HG03103 (cell line): ENCODE measurements at regions not wholly inside any gene's neighbourhood (a gene's known extent, or its start where the extent isn't known, plus 50 kb on each side); places are given as distances from the start of the nearest gene placed in this dataset.
"Not testable (repeated sequence)": the region's sequence is repeated elsewhere in the genome, so short reads cannot be mapped to it uniquely, and the experiment has no call there.

ENCODE experiments used
- ATAC-seq: cut with Tn5 transposase; IDR thresholded peaks from one replicate; pipeline ENCODE4 v1.9.1; 2021; ENCODE audit warnings: low read depth; ENCODE audit not compliant: unreplicated experiment

GRCh38 chr9:107816561-107817021, 327.0 kb upstream of the KLF4 start:
- no peak for ATAC-seq

- ATAC-seq: no peak
Observed at GRCh38 chr9:107815782-107816560, 326.4 kb upstream of the KLF4 start.

- no peak for ATAC-seq
Observed at GRCh38 chr9:107813287-107813686, 323.7 kb upstream of the KLF4 start.

DNA sequence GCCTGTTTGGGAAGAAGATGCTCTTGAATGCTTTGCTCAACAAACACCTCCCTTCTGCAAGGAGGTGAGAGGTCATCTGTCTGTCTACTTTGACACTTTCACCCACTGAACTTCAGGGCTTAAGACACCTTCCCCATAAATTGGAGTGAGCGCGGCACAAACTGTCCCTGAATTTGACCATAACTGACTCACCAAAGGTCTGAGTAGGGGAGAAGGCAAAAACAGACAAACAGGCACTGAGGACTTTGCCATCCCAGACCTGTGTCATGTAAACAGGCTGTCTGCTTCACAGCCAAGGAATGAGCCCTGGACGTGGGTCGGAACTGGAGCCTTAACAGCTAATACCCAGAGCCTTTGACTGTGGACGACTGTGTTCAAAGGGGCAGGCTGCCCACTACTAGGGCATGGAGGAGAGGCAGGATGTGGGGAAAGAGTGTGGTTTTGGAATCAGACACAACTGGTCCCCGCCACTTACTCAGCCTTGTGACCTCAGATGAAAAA, 320.9 kb upstream of the KLF4 start:
- no peak for ATAC-seq

GRCh38 chr9:107809871-107810460, 320.4 kb upstream of the KLF4 start:
- no peak for ATAC-seq

GRCh38 chr9:107807183-107807582, 317.6 kb upstream of the KLF4 start:
- ATAC-seq: no peak

GRCh38 chr9:107805201-107805600, 315.6 kb upstream of the KLF4 start:
- ATAC-seq: no peak

DNA sequence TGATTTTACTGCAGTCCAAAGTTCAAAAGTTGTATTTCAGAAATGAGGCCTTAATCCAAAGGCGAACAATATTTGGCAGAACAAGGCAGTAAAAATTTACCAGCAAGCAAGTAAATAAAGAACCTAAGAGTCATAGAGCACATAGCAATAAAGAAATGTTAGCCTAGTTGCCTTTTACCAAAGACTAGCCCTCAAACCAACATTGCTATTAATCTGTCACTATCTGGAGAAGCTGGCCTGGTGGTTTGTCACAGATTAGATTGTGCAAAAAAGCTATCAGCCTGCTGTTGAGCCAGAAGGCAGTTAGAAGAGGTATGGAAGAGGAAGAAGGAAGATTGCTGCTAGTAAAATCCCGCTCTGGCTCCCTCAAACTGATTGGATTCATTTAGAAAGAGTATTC, 304.7 kb upstream of the KLF4 start:
- ATAC-seq: no peak

DNA sequence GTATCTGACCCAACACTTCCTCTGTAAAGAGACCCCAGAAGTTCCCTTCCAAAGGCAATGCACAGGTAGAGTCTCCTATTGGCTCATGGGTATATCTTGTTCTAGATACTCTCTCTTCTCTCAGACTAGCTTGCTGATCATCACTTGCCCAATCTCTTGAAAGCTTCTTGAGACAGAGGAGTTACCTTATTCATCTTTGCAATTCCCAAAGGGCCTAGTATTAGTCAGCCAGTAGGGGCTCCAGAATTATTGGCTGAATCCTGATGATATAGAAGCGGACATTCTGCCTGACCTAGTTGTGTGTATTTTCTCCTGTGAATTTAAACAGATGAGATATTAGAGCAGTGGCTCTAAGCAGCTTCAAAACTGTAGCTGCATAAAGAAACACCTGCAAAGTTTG, 304.0 kb upstream of the KLF4 start:
- no peak for ATAC-seq

DNA sequence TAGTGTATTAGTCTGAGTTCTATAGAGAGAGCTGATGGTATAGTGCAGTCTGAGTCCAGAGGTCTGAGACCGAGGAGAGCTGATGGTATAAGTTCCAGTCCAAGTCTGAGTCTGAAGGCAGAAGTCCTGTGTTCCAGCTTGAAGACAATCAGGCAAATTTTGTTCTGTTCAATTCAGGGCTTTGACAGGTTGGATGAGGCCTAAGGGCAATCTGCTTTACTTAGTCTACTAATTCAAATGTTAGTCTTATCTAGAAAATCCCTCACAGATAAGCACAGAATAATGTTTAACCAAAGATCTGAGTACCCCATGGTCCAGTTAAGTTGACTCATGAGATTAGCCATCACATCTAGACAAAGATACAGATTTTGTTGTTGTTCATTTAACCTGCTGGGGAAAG, 303.0 kb upstream of the KLF4 start:
- no peak for ATAC-seq

DNA sequence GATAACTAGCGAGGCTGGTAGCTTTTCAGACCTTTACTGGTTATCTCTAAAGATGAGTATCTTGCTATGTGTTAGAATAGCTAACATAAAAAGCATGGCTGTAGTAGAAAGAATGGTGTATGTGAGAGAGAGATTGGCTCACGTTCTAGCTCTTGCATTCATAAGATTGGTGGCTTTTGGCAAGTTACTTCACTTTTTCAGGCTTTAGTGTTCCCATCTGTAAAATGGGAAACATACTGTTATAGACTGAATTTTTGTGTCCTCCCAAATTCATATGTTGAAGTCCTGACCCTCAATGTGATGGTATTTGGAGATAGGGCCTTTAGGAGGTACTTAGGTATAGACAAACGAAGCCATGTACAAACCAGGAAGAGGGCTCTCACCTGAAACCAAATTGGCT, 302.4 kb upstream of the KLF4 start:
- ATAC-seq: no peak

- no peak for ATAC-seq
Observed at GRCh38 chr9:107789001-107789700, 299.6 kb upstream of the KLF4 start.

- no peak for ATAC-seq
Observed at GRCh38 chr9:107786561-107786960, 297.0 kb upstream of the KLF4 start.

- no peak for ATAC-seq
Observed at GRCh38 chr9:107784235-107784958, 294.8 kb upstream of the KLF4 start.

DNA sequence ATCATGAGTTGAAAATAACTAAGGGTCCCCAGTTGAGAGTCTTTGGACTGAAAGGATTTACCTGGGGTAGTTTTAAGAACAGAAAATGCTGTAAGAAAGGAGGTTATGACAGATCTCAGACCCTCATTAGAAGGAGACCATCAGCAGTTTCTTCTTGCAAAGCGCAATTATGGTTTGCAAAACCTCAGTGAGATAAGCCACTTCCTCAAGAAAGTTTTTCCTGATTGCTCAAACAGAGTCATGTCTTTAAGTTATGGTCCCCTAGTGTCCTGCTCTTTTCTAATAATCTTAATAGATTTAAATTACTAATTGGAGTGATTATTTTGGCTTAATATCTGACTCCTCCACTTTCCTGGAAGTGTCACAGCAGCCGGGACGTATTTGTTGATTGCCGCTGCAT, 293.2 kb upstream of the KLF4 start:
- no peak for ATAC-seq

DNA sequence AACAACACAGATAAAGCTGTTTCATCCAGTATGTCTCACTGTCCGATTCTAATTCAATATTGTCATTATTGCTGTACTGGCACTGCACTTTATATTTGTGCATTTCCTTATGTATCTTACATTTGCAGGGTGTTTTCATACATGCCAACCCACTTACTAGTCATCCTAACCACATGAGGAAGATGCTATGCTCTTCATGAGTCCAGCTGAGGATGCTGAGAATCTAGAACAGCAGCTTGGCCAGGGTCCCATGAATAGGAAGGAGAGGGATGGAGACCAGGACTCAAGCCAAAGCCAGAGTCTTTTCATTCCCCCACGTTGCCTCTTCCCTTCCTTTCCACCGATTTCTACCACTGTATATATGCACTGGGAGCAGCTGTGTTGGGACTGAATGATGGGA, 292.8 kb upstream of the KLF4 start:
- ATAC-seq: no peak

DNA sequence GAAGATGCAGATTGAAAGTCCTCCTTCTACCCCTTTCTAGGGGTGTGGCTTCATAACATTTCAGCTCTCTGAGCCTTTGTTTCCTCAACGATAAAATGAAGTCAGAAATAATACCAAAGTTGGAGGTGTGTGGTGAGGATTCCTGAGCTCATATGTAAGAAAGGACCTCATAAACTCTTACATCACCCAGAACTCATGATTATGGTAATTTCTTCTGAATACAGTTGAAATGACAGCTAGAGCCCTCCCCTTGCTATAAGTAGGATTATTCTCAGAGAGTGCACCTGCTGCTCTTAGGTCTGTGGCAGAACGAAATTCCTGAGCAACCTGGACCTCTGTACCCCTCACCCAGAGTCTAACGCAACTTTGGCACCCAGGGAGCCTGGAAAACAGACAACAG, 291.4 kb upstream of the KLF4 start:
- no peak for ATAC-seq

- ATAC-seq: no peak
Observed at GRCh38 chr9:107779731-107780130, 290.2 kb upstream of the KLF4 start.

GRCh38 chr9:107778661-107779060, 289.1 kb upstream of the KLF4 start:
- no peak for ATAC-seq

DNA sequence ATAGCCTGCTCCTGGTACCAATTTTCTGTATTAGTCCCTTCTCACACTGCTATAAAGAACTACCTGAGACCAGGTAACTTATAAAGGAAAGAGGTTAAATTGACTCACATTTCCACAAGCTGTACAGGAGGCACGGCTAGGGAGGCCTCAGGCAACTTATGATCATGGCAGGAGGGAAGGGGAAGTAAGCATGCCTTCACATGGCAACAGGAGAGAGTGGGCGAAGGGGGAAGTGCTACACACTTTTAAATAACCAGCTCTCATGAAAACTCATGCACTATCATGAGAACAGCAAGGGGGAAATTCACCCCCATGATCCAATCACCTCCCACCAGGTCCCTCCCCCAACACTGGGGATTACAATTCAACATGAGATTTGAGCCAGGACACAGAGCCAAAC, 284.5 kb upstream of the KLF4 start:
- not testable (repeated sequence) for ATAC-seq

GRCh38 chr9:107772988-107773387, 283.4 kb upstream of the KLF4 start:
- no peak for ATAC-seq
